NT2/D1 (cell line): ENCODE measurements at regions not wholly inside any gene's neighbourhood (a gene's known extent, or its start where the extent isn't known, plus 50 kb on each side); places are given as distances from the start of the nearest gene placed in this dataset.

Source experiments
- YY1 ChIP-seq: IDR thresholded peaks from 2 replicates; pipeline ENCODE4 v1.6.1; 2011; ENCODE audit not compliant: insufficient read length, insufficient read depth
- ZNF274 ChIP-seq: IDR thresholded peaks from 2 replicates; pipeline ENCODE4 v1.6.1; 2011; ENCODE audit warnings: mild to moderate bottlenecking, low read depth, low read length

DNA sequence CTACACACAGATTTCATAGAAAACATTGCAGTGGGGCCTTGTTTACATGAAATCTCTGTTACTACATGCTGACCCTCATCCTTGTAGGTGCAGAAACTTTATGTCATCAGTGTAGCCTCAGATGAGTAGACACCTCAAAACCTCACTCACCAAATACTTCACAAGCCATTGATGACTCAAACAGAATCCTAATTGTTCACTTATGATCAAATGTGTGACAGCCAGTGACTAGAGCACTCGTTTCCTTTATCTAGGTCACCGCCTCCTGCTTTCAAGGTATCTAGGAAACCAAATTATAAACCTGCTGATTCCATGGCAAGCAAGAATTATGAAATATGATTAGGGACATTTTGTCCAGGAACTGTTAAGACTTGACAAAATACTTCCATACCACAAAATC lies 255.8 kb upstream of the GPRIN3 start:
- no peak for TF ChIP-seq YY1
- no peak for TF ChIP-seq ZNF274
